Cerebellar cortex (tissue), 1 donor: ENCODE measurements at regions not wholly inside any gene's neighbourhood (a gene's known extent, or its start where the extent isn't known, plus 50 kb on each side); places are given as distances from the start of the nearest gene placed in this dataset.
"Not testable (repeated sequence)": the region's sequence is repeated elsewhere in the genome, so short reads cannot be mapped to it uniquely, and the experiment has no call there.

Experiments used
- DNase-seq: peaks from one replicate; pipeline ENCODE4 v3.0.0-alpha.2; 2015; ENCODE audit warnings: low spot score

DNA sequence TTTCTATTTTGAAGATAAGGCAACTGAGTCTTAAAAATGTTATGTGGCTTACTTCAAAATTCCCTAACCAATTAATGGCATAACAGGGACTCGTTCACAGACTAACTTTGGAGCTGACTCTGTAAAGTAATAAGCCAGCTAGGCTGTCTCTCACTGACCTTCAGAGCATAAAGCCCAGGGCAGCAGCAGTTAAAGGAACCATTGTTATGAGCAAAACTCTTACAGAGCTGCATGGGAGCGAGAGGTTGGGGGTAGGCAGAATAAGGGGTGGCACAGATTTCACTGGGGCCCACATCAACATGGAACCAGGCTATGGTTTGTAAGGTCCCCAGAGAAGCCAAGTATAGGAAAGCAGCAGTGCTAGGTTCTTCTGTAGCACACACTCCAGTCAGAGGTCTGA, 637.8 kb downstream of the RFPL4B start:
- DNase-seq = no peak

DNA sequence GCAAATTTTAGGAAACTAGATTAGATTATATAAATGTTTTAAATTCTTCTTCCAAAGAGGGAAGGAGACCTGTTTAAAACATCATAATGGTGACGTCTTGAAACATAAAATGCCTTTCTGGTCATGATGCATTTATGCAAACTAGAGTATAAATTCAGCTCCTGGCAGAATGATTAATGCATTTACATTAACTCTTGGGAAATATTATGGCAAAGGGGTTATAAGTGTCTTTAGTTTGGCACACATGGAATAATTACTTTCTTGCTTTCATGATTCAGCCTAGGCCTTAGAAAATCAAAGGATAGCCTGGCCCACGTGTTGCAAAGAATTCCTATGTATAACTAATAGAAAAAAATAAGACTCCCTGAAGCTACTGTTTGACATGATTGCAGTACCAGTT, 639.2 kb downstream of the RFPL4B start:
- no peak for DNase-seq

DNA sequence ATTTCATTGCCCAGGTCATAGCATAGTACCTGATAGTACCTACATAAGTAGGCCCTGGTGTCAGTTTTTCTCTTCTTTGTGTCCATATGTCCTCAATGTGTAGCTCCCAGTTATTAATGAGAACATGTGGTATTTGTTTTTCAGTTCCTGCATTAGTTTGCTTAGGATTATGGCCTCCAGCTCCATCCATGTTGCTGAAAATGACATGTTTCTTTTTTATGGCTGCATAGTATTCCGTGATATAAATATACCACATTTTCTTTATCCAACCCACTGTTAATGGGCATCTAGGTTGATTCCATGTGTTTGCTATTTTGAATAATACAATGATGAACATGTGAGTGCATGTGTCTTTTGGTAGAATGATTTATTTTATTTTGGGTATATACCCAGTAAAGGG, 641.6 kb downstream of the RFPL4B start:
- DNase-seq = no peak

DNA sequence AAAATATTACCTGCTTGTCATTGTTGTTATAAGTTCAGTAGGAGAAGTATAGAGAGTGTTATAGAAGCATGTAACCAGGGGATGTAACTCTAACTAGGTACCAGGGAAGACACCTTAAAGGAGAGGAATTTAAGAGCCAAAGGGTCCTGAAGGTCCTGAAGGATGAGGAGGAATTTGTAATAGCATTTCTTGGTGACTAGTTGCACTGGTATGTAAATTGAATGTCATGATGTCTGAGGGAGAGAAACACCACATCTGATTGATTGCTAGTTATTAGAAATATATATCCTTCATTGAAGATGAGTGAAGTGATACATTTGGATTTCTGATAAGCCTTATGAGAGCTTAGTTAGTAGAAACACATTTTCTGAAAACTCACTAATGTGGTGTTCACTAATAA, 643.8 kb downstream of the RFPL4B start:
- DNase-seq = no peak

- no peak for DNase-seq
These were observed 644.8 kb downstream of the RFPL4B start for GRCh38 chr6:112991912-112992311.

DNA sequence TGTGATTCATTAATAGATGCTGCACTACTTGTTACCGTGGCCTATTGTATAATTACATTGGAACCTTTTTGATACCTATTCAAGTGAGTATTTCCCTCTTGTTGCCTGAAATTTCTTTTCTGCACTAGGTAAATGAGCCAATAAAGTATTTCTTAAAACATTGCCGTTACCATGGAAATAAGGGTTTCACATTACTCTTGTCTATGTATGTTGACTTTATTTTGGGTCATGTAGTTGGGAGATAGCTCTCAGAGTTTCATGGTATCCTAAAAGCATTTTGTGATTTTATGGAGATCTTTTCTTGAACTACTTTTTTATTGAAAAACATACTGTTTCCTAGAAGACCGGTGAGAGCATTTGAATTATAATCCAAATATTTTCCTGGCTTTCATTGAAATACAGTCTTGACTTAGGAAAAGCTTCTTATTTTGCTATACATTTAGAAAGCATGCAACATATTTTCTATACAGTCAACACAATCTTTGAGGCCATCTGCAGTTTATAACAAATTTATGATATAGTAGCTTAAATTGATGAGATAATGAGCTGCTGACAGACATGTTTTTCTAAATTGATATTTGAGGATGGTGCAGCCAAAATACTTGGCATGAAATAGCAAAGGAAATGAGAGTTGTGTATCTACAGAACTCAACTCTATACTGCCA, 650.4 kb downstream of the RFPL4B start:
- no peak for DNase-seq

- no peak for DNase-seq
These were observed 656.9 kb downstream of the RFPL4B start for GRCh38 chr6:113004054-113004453.

GRCh38 chr6:113004470-113005270, 657.5 kb downstream of the RFPL4B start:
- no peak for DNase-seq

GRCh38 chr6:113006494-113006893, 659.4 kb downstream of the RFPL4B start:
- DNase-seq = no peak

DNA sequence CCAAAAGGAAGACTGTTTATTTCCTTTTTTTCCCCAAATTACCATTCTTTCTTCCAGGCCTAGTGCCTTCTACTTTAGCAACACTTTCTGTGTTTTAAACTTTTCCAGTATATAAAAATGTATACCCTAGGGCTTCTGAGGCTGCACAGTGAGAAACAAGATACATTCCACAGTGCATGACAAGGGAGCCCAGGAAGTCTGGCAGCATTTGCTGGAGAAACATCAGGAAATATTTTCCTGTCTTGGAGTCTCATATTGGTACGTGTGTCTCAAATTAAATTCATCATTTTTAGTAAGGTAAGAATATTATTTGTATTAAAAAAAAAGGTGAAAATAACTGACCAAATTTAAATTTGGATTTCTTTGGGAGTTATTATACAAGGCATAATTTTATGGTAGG, 662.6 kb downstream of the RFPL4B start:
- no peak for DNase-seq

- DNase-seq = no peak
These were observed 663.3 kb downstream of the RFPL4B start for GRCh38 chr6:113010196-113010989.

GRCh38 chr6:113011389-113011788, 664.3 kb downstream of the RFPL4B start:
- no peak for DNase-seq

- DNase-seq = no peak
These were observed 664.7 kb downstream of the RFPL4B start for GRCh38 chr6:113011801-113012200.

DNA sequence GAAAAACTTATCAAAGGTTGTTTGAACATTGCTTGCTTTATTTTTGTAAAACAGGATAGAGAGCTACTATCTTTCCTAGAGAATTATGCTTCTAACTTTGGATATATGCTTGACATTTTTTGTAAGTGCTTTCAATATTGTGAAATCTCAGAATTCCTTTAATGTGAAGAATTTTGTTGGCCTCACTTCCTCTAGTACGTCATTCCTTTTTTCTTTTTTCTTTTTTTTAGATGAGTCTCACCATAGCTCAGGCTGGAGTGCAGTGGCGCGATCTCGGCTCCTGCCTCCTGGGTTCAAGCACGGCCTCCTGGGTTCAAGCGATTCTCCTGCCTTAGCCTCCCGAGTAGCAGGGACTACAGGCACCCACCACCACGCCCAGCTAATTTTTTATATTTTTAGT, 668.1 kb downstream of the RFPL4B start:
- DNase-seq = no peak

- DNase-seq = no peak
These were observed 670.2 kb downstream of the RFPL4B start for GRCh38 chr6:113017353-113017752.

DNA sequence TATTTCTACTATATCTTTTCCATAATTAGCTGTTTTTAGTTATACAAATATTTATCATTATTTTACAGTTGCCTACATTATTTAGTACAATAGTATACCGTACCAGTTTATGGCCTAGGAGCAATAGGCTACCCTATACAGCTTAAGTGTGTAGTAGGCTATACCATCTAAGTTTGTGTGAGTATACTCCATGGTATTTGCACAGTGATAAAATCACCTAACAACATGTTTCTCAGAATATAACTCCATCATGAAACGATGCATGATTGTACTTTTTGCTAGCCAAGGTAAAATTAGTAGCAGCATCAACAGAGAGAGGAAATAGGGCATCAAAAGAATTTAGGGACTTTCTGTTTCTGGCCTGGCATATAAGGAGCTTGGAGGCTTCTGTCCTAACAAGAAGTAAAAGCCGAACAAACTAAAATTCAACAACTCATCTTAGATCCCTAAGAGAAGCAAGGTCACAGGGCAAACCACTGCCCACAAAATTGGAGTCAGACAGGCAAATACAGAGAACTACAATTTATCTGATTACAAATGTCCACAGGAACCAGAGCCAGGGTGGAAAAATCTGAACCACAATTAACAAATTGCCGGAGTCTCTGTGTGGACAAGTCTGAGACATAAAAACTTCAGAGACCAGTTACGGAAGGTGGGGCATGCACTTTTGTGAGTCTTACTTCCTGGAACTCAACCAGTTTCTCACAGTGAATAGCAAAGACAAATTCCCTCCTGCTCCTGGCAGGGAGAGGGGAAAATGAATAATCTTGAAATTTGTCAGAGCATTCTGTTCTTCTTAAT, 671.4 kb downstream of the RFPL4B start:
- no peak for DNase-seq

DNA sequence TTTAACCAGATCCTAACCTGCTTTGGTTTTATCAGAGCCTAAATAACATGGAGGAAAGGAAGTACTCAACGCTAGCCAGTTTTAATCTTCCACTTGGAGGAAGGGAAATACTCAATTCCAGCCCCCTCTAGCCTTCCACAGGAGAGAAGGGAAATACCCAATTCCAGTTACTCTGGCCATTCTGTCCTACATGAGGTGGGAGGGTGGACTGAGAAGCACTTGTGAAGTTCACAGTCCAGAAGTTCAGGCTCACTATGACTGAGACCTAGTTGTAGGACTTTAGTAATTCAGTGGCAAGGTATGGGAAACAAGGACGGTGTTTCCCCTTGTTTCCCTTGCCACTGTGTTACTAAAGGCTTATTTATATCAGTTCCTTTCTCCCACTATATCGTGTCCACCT, 672.0 kb downstream of the RFPL4B start:
- no peak for DNase-seq

DNA sequence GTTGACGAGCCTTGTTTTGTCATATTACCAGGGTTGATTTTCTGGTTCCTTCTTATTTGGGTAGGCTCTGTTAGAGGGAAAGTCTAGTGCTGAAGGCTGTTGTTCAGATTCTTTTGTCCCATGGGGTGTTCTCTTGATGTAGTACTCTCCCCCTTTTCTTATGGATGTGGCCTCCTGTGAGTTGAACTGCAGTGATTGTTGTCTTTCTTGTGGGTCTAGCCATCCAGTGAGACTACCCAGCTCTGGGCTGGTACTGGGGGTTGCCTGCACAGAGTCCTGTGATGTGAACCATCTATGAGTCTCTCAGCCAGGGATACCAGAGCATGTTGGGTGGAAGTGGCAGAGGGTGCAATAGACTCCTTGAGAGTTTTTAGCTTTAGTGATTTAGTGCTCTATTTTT, 680.6 kb downstream of the RFPL4B start:
- no peak for DNase-seq

DNA sequence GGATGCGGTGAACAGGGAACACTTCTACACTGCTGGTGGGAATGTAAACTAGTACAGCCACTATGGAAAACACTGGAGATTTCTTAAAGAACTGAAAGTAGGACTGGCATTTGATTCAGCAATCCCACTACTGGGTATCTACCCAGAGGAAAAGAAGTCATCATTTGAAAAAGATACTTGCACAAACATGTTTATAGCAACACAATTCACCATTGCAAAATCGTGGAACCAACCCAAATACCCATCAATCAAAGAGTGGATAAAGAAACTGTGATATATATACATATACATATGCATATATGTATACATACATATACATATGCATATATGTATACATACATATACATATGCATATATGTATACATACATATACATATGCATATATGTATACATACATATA, 682.0 kb downstream of the RFPL4B start:
- not testable (repeated sequence) for DNase-seq

DNA sequence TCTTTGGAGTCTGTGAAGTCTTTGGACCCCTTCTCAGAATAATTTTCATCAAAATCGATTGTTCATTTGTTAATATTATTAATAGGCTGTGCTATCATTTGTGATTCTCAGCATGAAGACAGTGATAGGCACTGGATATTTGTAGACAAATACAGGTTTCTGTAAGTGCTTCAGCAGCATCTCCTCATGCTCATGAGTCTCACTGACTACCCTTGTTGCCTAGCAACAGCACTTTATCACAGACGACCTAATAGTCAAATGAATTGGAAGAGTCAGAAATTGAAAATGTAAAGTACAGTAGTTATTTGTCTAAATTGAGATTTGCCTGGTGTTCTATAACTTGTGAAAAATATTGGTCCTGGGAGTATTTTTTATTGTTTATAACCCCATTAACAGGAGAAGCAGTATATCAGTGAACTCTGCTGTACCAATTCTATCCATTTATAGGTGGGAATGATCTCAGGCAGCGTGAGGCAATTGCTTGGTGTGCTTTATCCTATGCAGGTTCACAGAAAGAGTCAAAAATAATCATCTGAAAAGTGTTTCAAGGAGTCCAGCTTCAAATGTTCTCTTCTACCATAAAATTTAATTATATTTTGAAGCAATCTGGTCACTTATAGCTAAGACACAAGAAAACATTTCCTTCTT, 684.6 kb downstream of the RFPL4B start:
- DNase-seq = peak; percentile 6

DNA sequence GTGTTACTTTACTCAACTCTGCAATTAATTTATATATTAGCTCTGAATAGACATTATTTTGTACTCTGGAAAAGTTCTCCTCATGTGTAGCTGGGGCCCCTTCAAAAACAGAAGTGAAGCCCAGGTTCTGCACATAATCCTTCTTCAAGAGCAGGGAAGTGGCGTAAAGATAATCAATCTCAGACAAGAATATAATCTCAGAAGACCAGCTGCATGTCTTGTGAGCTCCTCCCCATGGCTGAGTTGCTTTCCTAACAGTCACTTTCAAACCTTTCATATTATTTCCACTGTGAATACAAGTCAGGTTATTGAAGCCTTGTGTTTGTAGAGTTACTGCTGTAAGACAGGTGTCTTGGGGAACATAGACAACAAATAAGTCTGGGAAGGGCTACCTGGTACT, 691.9 kb downstream of the RFPL4B start:
- no peak for DNase-seq

DNA sequence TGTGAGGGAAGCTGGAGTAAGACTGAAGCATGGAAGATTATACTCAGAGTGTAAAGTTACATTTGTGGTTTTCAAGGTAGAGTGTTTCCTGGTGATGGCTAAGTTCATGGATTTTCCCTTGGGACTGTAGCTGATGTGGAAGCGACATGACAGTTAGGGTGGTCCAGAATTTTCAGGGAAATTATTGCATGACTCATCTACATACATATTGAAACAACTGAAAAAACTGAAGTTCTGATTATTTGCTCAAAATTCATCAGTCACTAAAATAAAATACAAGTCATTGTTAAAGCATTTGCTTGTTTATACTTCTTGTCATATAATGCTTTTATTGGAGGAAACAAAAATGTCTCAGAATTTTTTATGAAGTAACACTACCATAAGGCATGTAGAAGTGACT, 700.0 kb downstream of the RFPL4B start:
- DNase-seq = no peak
